ENCODE measurements at regions not wholly inside any gene's neighbourhood (a gene's known extent, or its start where the extent isn't known, plus 50 kb on each side); places are given as distances from the start of the nearest gene placed in this dataset.

GRCh38 chr15:93722165-93722564 lies 509.2 kb upstream of the MCTP2 start:
- DNase-seq (ENCODE audit: low spot score): no peak

- DNase-seq (ENCODE audit: low spot score): no peak
Observed at GRCh38 chr15:93720607-93721006, 510.8 kb upstream of the MCTP2 start.

- no peak for DNase-seq (ENCODE audit: low spot score)
Observed at GRCh38 chr15:93719921-93720351, 511.4 kb upstream of the MCTP2 start.

- DNase-seq (ENCODE audit: low spot score): no peak
Observed at GRCh38 chr15:93716615-93717231, 514.6 kb upstream of the MCTP2 start.

DNA sequence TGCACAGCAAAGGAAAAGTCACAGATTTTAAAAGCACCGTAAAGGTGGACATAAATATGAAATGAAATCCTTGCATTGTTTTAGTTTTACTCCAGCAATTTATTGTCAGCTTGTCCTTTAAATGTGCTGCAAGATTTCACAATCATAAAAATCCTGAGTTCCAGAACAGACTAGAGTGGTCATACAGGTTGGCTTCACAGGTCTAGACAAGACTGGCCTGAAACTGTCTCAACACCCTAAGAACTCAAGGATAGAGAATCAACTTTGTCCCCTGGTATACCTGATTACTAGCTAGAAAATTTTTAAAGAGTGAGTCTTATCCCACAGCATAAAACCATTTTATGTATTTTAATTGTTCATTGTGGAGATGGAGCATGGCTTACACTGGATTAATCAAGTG lies 521.7 kb upstream of the MCTP2 start:
- no peak for DNase-seq (ENCODE audit: low spot score)

GRCh38 chr15:93708724-93709445 lies 522.5 kb upstream of the MCTP2 start:
- no peak for DNase-seq (ENCODE audit: low spot score)

DNA sequence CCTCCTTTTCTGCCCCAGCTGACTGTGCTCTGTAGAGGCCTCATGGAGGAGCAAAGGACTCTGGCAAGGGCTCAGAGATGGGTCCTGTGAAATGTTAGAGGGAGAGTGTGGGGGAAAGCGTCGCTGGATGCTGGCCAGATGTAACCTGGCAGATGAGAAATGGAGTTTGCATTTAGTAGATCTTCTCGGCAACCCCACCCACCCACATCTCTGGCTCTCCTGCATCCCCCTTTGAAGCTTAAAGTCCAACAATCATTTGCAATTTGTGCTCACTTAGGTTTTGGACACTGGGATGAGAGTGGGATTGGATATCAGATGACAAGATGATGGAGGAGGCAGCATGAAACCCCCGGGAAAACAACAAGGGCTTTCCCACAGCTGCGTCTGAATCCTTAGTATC lies 523.6 kb upstream of the MCTP2 start:
- no peak for DNase-seq (ENCODE audit: low spot score)

- DNase-seq (ENCODE audit: low spot score): peak; percentile 11
Observed at GRCh38 chr15:93706495-93707292, 524.7 kb upstream of the MCTP2 start.

DNA sequence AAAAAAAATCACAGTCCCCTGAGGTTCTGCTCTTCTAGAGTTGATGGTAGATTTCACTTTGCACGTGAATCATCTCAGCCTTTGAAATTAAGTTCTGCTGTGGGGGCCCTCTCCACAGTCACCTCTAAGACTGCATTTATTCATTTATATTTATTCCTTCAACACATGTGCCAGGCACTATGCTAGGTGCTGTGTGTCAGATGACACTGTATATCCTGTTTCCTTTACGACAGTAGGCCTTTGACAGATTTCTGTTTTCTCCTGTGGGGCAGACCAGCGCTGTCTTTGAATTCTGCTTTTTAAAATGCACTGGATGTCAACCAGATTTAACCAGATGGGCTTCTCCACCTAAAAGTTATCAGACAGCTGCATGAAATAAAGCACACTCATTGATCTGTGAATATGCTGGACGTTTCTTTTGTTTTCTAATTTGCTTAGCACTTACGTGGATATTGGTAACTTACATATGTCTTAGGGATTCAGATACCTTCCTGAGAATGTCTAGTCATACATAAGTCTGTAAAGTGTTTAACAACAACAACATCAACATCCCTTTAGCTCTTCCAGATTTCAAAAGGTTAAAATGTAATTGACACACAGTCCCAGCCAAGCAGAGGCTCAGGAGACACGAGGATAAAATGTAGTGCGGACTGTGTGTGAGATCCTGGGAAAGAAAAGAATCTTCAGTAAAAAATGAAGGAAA lies 525.5 kb upstream of the MCTP2 start:
- DNase-seq (ENCODE audit: low spot score): no peak

DNA sequence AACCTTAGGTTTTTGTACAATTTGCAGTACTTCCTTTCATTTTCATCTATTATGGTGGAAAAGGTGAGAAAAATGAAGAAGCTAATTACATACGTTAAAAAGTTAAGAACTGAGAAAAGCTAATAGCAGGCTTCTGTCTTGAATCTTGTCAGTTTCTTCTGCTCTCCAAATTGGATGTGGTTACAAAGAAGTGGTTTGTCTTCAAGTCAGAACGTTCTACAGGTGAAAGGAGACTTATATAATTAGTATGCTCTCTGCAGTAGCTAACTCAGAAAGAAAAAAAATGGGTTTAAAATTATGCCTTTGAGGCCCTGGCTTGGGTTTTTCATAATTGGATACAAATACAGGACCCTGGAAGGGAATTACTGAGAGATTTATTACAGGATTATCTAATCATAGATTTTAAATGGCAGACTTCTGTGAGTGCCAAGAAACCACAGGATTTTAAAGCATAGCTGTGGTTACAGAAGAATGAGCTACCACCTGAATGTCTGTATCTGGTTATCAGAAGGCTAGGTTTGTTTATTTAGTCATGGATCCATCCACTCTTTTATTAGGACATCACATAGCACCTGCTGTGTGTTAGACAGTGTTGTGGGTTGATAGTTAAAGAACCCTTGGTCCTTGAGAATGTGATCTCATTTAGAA lies 528.1 kb upstream of the MCTP2 start:
- DNase-seq (ENCODE audit: low spot score): no peak

GRCh38 chr15:93700051-93700450 lies 531.3 kb upstream of the MCTP2 start:
- no peak for DNase-seq (ENCODE audit: low spot score)

GRCh38 chr15:93694033-93694432 lies 537.3 kb upstream of the MCTP2 start:
- no peak for DNase-seq (ENCODE audit: low spot score)

- no peak for DNase-seq (ENCODE audit: low spot score)
Observed at GRCh38 chr15:93683651-93684050, 547.7 kb upstream of the MCTP2 start.

GRCh38 chr15:93671387-93671943 lies 559.9 kb upstream of the MCTP2 start:
- DNase-seq (ENCODE audit: low spot score): no peak

GRCh38 chr15:93670931-93671330 lies 560.4 kb upstream of the MCTP2 start:
- no peak for DNase-seq (ENCODE audit: low spot score)

DNA sequence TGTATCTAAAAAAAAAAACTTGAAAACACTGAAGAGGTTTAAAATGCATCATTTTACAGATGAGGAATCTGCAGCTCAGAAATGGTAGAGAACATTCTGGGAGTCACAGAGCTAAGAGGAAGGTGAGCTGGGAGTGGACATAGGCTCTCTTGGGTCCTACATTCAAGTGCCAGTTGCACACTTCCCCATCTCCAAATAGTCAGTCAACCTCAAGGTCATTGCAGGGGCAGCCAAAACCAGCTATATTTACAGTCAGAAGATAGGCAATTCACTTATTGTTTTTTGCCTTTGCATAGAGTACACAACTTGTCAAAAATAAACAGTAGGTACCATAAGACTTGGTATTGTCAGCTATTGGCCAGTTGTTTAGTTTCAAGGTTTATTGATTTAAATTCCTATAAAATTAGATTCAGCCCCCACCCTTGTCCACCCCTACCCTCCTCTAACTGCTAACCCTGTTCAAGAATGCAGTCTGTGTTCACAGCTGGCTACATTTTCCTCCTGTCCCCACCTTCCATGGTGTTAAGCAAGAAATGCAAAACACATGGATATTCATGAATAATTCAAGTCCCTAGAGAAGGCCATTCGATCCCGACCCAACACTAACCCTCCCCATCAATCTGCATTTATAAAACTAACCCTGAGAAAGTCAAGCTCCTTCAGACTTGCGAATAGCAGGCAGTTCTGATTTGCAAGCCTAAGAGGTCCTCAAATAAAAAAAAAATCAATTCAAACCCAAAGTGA lies 567.0 kb upstream of the MCTP2 start:
- no peak for DNase-seq (ENCODE audit: low spot score)

DNA sequence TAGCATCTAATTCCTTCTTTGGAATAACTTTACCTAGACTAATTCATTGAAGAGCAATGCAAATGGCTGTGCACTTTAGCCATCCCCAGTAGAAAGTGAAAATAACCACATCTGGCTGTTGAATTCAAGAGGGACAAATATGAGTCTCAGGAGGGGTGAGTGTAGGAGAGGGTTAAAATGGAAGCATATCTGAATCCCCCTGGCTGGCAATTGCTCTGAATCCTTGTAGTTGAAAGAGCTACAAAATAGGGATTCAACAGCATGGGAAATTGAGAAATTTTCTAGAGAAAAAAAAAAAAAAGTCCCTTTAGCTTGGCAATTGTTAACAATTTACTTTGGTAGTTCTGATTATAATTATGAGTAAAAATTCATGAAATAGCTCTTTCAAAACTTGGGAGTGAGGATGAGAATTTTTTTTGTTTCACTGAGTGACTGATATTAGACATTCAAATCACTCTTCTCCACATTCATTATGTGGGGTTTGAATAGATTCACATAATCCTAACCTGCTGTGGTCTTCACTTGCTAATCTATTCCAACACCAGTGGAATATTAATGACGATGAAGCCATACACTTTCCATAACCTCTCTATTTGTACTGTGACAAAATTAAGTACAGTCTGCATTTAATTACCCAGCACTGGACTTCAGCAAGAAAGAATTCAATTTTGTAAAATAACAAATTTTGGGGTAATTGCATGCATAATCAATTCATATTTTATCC lies 569.0 kb upstream of the MCTP2 start:
- no peak for DNase-seq (ENCODE audit: low spot score)

- DNase-seq (ENCODE audit: low spot score): no peak
Observed at GRCh38 chr15:93658026-93658816, 569.2 kb upstream of the RGMA start.

DNA sequence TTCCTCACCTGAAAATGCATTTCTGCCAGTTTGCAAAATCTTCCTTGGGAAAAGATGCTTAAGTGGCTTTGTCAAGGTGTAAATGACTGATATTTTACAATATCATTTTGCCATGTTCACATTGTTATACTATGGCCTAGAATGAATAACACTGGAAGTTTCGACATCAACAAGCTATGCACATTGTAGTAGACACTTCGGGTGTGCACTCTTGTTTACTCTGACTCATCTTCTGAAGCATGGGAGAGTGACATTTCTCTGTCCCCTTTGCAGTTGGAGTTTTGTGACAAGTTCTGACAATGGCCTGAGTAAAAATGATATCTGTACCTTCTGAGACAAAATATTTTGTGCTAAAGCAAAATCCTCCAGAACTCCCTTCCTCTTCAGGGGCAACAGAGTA lies 567.0 kb upstream of the RGMA start:
- DNase-seq (ENCODE audit: low spot score): no peak
